ENCODE measurements at regions not wholly inside any gene's neighbourhood (a gene's known extent, or its start where the extent isn't known, plus 50 kb on each side); places are given as distances from the start of the nearest gene placed in this dataset.

- TF ChIP-seq MAFK (IDR thresholded peaks at IDR 0.05; ENCODE audit: low read depth, low read length): no peak
- TF ChIP-seq, protein P1, sequence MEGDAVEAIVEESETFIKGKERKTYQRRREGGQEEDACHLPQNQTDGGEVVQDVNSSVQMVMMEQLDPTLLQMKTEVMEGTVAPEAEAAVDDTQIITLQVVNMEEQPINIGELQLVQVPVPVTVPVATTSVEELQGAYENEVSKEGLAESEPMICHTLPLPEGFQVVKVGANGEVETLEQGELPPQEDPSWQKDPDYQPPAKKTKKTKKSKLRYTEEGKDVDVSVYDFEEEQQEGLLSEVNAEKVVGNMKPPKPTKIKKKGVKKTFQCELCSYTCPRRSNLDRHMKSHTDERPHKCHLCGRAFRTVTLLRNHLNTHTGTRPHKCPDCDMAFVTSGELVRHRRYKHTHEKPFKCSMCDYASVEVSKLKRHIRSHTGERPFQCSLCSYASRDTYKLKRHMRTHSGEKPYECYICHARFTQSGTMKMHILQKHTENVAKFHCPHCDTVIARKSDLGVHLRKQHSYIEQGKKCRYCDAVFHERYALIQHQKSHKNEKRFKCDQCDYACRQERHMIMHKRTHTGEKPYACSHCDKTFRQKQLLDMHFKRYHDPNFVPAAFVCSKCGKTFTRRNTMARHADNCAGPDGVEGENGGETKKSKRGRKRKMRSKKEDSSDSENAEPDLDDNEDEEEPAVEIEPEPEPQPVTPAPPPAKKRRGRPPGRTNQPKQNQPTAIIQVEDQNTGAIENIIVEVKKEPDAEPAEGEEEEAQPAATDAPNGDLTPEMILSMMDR (conservative IDR thresholded peaks at IDR 0.05; ENCODE audit: low read depth, low read length): no peak
These were observed 214.7 kb downstream of the GAS1 start for GRCh38 chr9:86732514-86733171.
